CD8-positive, alpha-beta memory T cell (primary cell): ENCODE measurements at regions not wholly inside any gene's neighbourhood (a gene's known extent, or its start where the extent isn't known, plus 50 kb on each side); places are given as distances from the start of the nearest gene placed in this dataset.
A peak's percentile ranks its signal among the peaks of the same experiment; 100 is the strongest.

Source experiments
- CTCF ChIA-PET: fragments of 350-600 bp; sonication (Branson Sonifier 250); formaldehyde crosslinking; loops from one replicate; lab custom pipeline; 2021; ENCODE audit warnings: antibody characterized with exemption; lab: Charles Lee
- POLR2A ChIA-PET: fragments of 350-600 bp; sonication (Branson Sonifier 250); formaldehyde crosslinking; loops from one replicate; lab custom pipeline; 2021; ENCODE audit warnings: antibody characterized with exemption; lab: Charles Lee
- DNase-seq, 5 donors: peaks; one replicate each; pipeline versions ENCODE4 v3.0.0 to v3.0.0-alpha.2; 2020 to 2022; ENCODE audit warnings: mixed read lengths in 1 of 5
- H3K27ac ChIP-seq: one replicate; pipeline ENCODE4 v1.7.0; 2013; ENCODE audit warnings: low read depth, mild to moderate bottlenecking, low read length, moderate library complexity
- H3K27me3 ChIP-seq: 2 replicates; pipeline ENCODE4 v1.7.0; 2013; ENCODE audit warnings: low read length, mild to moderate bottlenecking; ENCODE audit not compliant: insufficient read depth, poor library complexity, severe bottlenecking
- H3K36me3 ChIP-seq: 2 replicates; pipeline ENCODE4 v1.7.0; 2013; ENCODE audit warnings: mild to moderate bottlenecking, low read length, moderate library complexity; ENCODE audit not compliant: insufficient read depth
- H3K4me1 ChIP-seq: 2 replicates; pipeline ENCODE4 v1.7.0; 2013; ENCODE audit warnings: mild to moderate bottlenecking, low read length, moderate library complexity; ENCODE audit not compliant: insufficient read depth
- H3K4me3 ChIP-seq: 2 replicates; pipeline ENCODE4 v1.7.0; 2013; ENCODE audit warnings: mild to moderate bottlenecking, low read length
- H3K9me3 ChIP-seq: 2 replicates; pipeline ENCODE4 v1.7.0; 2013; ENCODE audit warnings: mild to moderate bottlenecking, low read length
- H3K27ac Mint-ChIP-seq, 8 donors: one replicate each; pipeline ENCODE4 v1.8.0; 2020 to 2021; ENCODE audit warnings: mixed read lengths in 8 of 8, mild to moderate bottlenecking in 6 of 8, inconsistent platforms in 3 of 8, moderate library complexity in 3 of 8
- H3K27me3 Mint-ChIP-seq, 2 donors: one replicate each; pipeline ENCODE4 v1.8.0; 2020 to 2021; ENCODE audit warnings: mixed read lengths in 2 of 2, mild to moderate bottlenecking in 1 of 2, moderate library complexity in 1 of 2
- H3K36me3 Mint-ChIP-seq, 3 donors: one replicate each; pipeline ENCODE4 v1.8.0; 2020 to 2021; ENCODE audit warnings: mixed read lengths in 3 of 3, inconsistent platforms in 1 of 3, mild to moderate bottlenecking in 1 of 3
- H3K4me1 Mint-ChIP-seq, 3 donors: one replicate each; pipeline ENCODE4 v1.8.0; 2020 to 2021; ENCODE audit warnings: mixed read lengths in 3 of 3, inconsistent platforms in 1 of 3, mild to moderate bottlenecking in 1 of 3
- H3K4me3 Mint-ChIP-seq, 7 donors: one replicate each; pipeline ENCODE4 v1.8.0; 2020 to 2021; ENCODE audit warnings: mixed read lengths in 7 of 7, mild to moderate bottlenecking in 6 of 7, moderate library complexity in 4 of 7, inconsistent platforms in 2 of 7
- H3K9me3 Mint-ChIP-seq, 5 donors: one replicate each; pipeline ENCODE4 v1.8.0; 2020 to 2022; ENCODE audit warnings: mixed read lengths in 5 of 5, mild to moderate bottlenecking in 3 of 5, moderate library complexity in 2 of 5, inconsistent platforms in 1 of 5

- peaks cover 0 to 1% of the 10 kb centered on the region in 2 donors for H3K27me3 Mint-ChIP-seq
- Histone ChIP-seq H3K4me1 (no peaks in the 10 kb centered on the region), H3K27me3 (no peaks in the 10 kb centered on the region), H3K9me3 (no peaks in the 10 kb centered on the region), H3K27ac (no peak overlapping the region), H3K4me3 (no peak overlapping the region), H3K36me3 (no peaks in the 10 kb centered on the region)
- ChIA-PET CTCF (no interaction called here), POLR2A (no interaction called here)
- no peaks in the 10 kb centered on the region for H3K4me1 Mint-ChIP-seq
- peaks cover 0 to 5% (median 0%) of the 10 kb centered on the region in 5 donors for H3K9me3 Mint-ChIP-seq
- no peak overlapping the region for H3K4me3 Mint-ChIP-seq
- DNase-seq: no peak
- H3K36me3 Mint-ChIP-seq: no peaks in the 10 kb centered on the region
- no peak overlapping the region for H3K27ac Mint-ChIP-seq
These were observed 200.6 kb upstream of the ZBTB20 start for GRCh38 chr3:115347737-115348136.

DNA sequence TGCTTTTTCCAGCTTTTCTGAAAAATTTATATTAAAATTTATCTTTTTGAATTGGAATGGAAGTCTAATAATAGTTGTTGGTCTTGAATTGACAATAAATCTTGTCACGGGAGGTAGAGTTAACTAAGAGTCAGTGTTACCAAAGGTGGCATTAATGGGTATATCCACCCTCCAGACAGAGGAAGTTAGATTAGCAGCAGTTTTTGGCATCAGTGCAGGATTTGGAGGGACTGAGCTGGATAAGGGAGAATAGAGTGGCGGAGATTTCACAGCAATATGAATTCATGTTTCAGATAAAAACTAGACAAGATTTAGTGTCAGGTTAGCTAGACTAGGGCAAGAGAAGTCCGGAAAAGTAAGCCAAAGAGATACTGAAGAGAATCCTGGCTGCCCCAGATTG is 201.3 kb upstream of the ZBTB20 start:
- CTCF ChIA-PET: no interaction called here
- Mint-ChIP-seq H3K4me3 (no peak overlapping the region), H3K36me3 (no peaks in the 10 kb centered on the region), H3K4me1 (no peaks in the 10 kb centered on the region), H3K27ac (no peak overlapping the region), H3K9me3 (peaks cover 0 to 9% (median 3%) of the 10 kb centered on the region in 5 donors), H3K27me3 (peaks cover 0 to 1% of the 10 kb centered on the region in 2 donors)
- Histone ChIP-seq H3K4me3 (no peak overlapping the region), H3K36me3 (no peaks in the 10 kb centered on the region), H3K9me3 (no peaks in the 10 kb centered on the region), H3K27ac (no peak overlapping the region), H3K27me3 (no peaks in the 10 kb centered on the region), H3K4me1 (no peaks in the 10 kb centered on the region)
- DNase-seq: no peak
- POLR2A ChIA-PET: no interaction called here

DNA sequence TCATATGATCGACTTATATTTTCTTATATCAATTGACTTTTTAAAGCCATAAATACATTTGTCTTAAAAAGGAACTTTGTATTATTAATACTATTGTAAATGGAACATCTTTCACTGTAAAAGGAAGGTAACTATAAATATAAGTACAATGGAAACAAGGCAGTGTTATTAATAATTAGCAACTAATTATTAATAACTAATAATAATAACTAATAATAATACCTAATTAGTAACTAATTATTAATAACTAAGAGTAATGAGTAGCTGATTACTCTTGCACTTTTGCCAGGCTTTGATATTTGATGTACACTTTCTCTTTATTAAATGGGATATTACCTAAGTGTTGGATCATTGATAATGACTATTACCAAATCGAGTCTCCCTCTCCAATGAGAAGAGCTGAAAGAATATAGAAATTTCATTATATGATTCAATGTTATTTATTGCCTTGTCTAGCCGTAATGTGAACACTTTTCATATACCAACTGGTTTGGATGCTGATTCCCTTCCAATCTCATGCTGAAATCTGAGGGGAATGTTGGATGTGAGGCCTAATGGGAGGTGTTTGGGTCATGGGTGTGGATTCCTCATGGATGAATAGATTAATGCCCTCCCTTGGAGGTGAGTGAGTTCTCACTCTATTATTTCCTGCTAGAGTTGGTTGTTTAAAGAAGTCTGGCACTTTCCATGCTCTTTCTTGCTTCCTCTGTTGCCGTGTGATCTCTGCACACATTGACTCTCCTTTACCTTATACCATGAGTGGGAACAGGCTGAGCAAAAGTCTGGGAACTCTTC is 202.1 kb upstream of the ZBTB20 start:
- no peak overlapping the region for H3K27ac ChIP-seq
- H3K4me1 Mint-ChIP-seq: no peaks in the 10 kb centered on the region
- H3K27me3 Mint-ChIP-seq: peaks cover 0 to 1% of the 10 kb centered on the region in 2 donors
- no peaks in the 10 kb centered on the region for H3K36me3 Mint-ChIP-seq
- no peaks in the 10 kb centered on the region for H3K27me3 ChIP-seq
- no peak overlapping the region for H3K4me3 Mint-ChIP-seq
- no peak overlapping the region for H3K4me3 ChIP-seq
- ChIA-PET CTCF (no interaction called here), POLR2A (no interaction called here)
- no peak overlapping the region for H3K27ac Mint-ChIP-seq
- H3K9me3 ChIP-seq: no peaks in the 10 kb centered on the region
- no peaks in the 10 kb centered on the region for H3K36me3 ChIP-seq
- H3K9me3 Mint-ChIP-seq: peaks cover 0 to 10% (median 4%) of the 10 kb centered on the region in 5 donors
- no peak for DNase-seq
- H3K4me1 ChIP-seq: no peaks in the 10 kb centered on the region

DNA sequence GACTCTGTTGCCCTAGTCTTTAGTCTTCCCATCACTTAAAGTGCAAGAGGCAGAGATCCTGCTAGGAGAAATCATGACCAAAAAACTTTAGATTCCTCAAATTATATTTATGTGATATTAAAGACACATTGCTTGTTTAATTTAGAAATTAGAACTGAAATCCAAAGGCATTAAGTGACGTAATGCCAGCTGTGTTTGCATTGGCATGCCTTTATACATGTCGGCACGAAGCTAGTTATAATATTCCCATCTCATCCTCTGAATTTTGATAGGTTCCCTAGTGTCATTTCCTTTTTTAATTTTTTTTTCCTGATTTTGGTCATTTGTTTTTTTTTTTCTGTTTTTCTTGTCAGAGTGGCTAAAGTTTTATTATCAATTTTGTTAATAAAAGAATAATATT is 203.5 kb upstream of the ZBTB20 start:
- H3K36me3 Mint-ChIP-seq: no peaks in the 10 kb centered on the region
- Histone ChIP-seq H3K36me3 (no peaks in the 10 kb centered on the region), H3K9me3 (no peaks in the 10 kb centered on the region), H3K27me3 (no peaks in the 10 kb centered on the region), H3K27ac (no peak overlapping the region), H3K4me1 (no peaks in the 10 kb centered on the region), H3K4me3 (no peak overlapping the region)
- H3K4me3 Mint-ChIP-seq: no peak overlapping the region
- H3K9me3 Mint-ChIP-seq: peaks cover 0 to 15% (median 6%) of the 10 kb centered on the region in 5 donors
- ChIA-PET CTCF (no interaction called here), POLR2A (no interaction called here)
- no peak for DNase-seq
- no peaks in the 10 kb centered on the region for H3K4me1 Mint-ChIP-seq
- no peak overlapping the region for H3K27ac Mint-ChIP-seq
- H3K27me3 Mint-ChIP-seq: peaks cover 0 to 1% of the 10 kb centered on the region in 2 donors

- peaks cover 0 to 15% (median 6%) of the 10 kb centered on the region in 5 donors for H3K9me3 Mint-ChIP-seq
- POLR2A ChIA-PET: no interaction called here
These were observed 204.1 kb upstream of the ZBTB20 start for GRCh38 chr3:115351193-115351592.

DNA sequence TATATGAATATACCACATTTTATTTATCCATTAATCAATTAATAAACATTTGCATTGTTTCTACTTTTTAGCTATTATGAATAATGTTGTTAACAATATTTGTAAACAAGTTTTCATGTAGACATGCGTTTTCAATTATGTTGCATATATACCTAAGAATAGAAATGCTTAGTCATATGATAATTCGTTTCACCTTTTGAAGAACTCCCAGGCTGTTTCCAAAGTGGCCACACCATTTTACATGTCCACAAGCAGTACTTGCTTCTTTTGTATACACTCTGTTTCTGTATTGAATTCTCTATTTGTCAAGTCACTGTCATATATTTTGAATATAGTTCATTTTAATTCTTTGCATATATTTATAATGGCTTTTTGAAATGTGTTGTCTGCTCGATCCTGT is 206.9 kb upstream of the ZBTB20 start:
- DNase-seq: no peak
- ChIA-PET POLR2A (no interaction called here), CTCF (no interaction called here)
- H3K36me3 ChIP-seq: no peaks in the 10 kb centered on the region
- H3K36me3 Mint-ChIP-seq: no peaks in the 10 kb centered on the region
- H3K9me3 Mint-ChIP-seq: peaks cover 0 to 15% (median 6%) of the 10 kb centered on the region in 5 donors
- no peak overlapping the region for H3K27ac Mint-ChIP-seq
- H3K4me3 ChIP-seq: no peak overlapping the region
- H3K9me3 ChIP-seq: no peaks in the 10 kb centered on the region
- H3K27me3 ChIP-seq: no peaks in the 10 kb centered on the region
- H3K4me3 Mint-ChIP-seq: no peak overlapping the region
- no peaks in the 10 kb centered on the region for H3K4me1 ChIP-seq
- H3K27me3 Mint-ChIP-seq: peaks cover 0 to 1% of the 10 kb centered on the region in 2 donors
- H3K4me1 Mint-ChIP-seq: peaks cover 0 to 4% (median 0%) of the 10 kb centered on the region in 3 donors
- no peak overlapping the region for H3K27ac ChIP-seq

More at GRCh38 chr3:115351193-115351592, 204.1 kb upstream of the ZBTB20 start:
- Mint-ChIP-seq H3K27me3 (peaks cover 0 to 1% of the 10 kb centered on the region in 2 donors), H3K36me3 (no peaks in the 10 kb centered on the region), H3K4me3 (no peak overlapping the region), H3K27ac (no peak overlapping the region), H3K4me1 (no peaks in the 10 kb centered on the region)
- Histone ChIP-seq H3K9me3 (no peaks in the 10 kb centered on the region), H3K4me3 (no peak overlapping the region), H3K27me3 (no peaks in the 10 kb centered on the region), H3K36me3 (no peaks in the 10 kb centered on the region), H3K4me1 (no peaks in the 10 kb centered on the region), H3K27ac (no peak overlapping the region)
- CTCF ChIA-PET: no interaction called here
- DNase-seq: no peak

DNA sequence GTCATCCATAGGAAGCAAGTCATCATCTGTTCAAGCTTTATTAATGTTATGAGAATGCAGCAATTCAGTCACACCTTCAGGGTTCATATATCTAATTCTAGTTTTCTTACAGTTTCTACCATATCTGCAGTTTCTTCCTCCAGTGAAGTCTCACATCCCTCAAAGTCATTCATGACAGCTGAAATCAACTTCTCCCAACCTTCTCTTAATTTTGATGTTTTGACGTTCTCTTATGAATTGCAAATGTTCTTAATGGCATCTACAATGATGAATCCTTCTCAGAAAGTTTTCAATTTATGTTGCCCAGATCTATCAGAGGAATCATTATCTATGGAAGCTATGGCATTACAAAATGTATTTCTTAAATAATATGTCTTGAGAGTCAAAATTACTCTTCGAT is 210.4 kb upstream of the ZBTB20 start:
- no peak overlapping the region for H3K27ac Mint-ChIP-seq
- CTCF ChIA-PET: no interaction called here
- H3K4me3 ChIP-seq: no peak overlapping the region
- no peaks in the 10 kb centered on the region for H3K4me1 ChIP-seq
- no peaks in the 10 kb centered on the region for H3K9me3 ChIP-seq
- H3K27ac ChIP-seq: no peak overlapping the region
- DNase-seq: no peak
- no peaks in the 10 kb centered on the region for H3K36me3 ChIP-seq
- POLR2A ChIA-PET: no interaction called here
- H3K4me1 Mint-ChIP-seq: peaks cover 6 to 15% (median 7%) of the 10 kb centered on the region in 3 donors
- H3K9me3 Mint-ChIP-seq: peaks cover 0 to 12% (median 6%) of the 10 kb centered on the region in 5 donors
- H3K27me3 ChIP-seq: no peaks in the 10 kb centered on the region
- no peak overlapping the region for H3K4me3 Mint-ChIP-seq
- no peaks in the 10 kb centered on the region for H3K36me3 Mint-ChIP-seq
- no peaks in the 10 kb centered on the region for H3K27me3 Mint-ChIP-seq

DNA sequence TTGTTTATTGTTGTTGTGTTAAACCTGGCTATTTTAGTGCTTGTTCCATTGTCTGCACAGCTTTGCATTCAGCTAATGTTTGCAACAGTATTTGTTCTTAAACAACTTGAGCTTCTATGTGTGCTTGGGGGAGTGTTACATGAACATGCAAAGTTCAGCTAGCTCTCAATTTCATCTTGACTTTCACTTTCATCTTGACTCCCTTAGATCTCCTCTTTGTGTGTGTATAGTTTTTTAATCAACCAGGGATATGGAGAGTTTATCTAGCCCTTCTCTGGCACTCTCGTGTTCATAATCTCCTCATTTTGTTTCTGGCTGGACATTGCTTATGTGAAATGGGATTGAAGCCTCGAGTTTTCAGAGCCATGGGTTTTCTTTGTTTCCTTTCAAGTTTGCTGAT is 212.4 kb upstream of the ZBTB20 start:
- no peak for DNase-seq
- H3K27me3 ChIP-seq: no peaks in the 10 kb centered on the region
- H3K27ac ChIP-seq: no peak overlapping the region
- Mint-ChIP-seq H3K27me3 (no peaks in the 10 kb centered on the region), H3K4me1 (peaks cover 6 to 15% (median 7%) of the 10 kb centered on the region in 3 donors), H3K27ac (no peak overlapping the region), H3K9me3 (peaks cover 0 to 7% (median 3%) of the 10 kb centered on the region in 5 donors), H3K4me3 (peak overlapping the region in 4 of 7 donors; percentile 4 to 55 (median 6)), H3K36me3 (peaks cover 0 to under 1% (median 0%) of the 10 kb centered on the region in 3 donors)
- CTCF ChIA-PET: no interaction called here
- H3K4me1 ChIP-seq: no peaks in the 10 kb centered on the region
- H3K4me3 ChIP-seq: no peak overlapping the region
- H3K9me3 ChIP-seq: no peaks in the 10 kb centered on the region
- POLR2A ChIA-PET: no interaction called here
- H3K36me3 ChIP-seq: no peaks in the 10 kb centered on the region
